ENCODE measurements at regions not wholly inside any gene's neighbourhood (a gene's known extent, or its start where the extent isn't known, plus 50 kb on each side); places are given as distances from the start of the nearest gene placed in this dataset.

DNA sequence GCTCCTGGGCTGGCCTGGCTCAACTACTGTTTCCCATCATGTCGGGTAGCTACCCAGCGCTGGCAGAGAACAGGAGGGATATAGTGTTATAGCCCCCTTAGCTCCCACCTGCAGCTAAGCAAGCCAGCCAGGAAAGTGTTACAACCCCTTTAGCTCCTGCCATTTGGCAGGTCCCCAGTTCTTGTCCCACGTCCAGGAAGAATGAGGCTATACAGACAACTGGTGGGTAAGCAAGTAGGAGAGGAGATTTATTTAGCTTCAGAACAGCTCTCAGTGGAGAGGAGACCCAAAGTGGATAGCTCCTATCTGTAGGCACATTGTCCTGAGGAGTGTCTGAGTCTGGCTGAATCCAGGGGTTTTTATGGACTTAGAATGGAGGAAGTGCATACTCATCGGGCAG, 741.1 kb upstream of the B3GALT2 start:
- Mint-ChIP-seq H3K36me3 (ENCODE audit: insufficient read depth, unreplicated experiment) (no peaks in the 10 kb centered on the region), H3K27me3 (ENCODE audit: insufficient read depth, unreplicated experiment) (no peaks in the 10 kb centered on the region), H3K9me3 (ENCODE audit: unreplicated experiment) (peaks cover 25% of the 10 kb centered on the region), H3K27ac (ENCODE audit: unreplicated experiment) (no peak overlapping the region), H3K4me1 (ENCODE audit: low read depth, unreplicated experiment) (no peaks in the 10 kb centered on the region), H3K4me3 (ENCODE audit: unreplicated experiment) (no peak overlapping the region)
- CTCF ChIA-PET, result no interaction called here
- intact Hi-C loops (cut with micrococcal nuclease; ENCODE audit: unreplicated experiment), result no loop called here
- peaks cover 4% of the 10 kb centered on the region; the same call in 1 of the 2 replicates for H3K9me3 ChIP-seq
- H3K4me1 ChIP-seq, result no peaks in the 10 kb centered on the region
- no peak overlapping the region for H3K4me3 ChIP-seq (ENCODE audit: low read depth, low read length)
- BruUV-seq (replicated peaks), result no TSS peak
- DNase-seq, result no peak
- H3K36me3 ChIP-seq (ENCODE audit: control insufficient read depth, insufficient read depth, low read length), result no peaks in the 10 kb centered on the region
- H3K27me3 ChIP-seq (replicated peaks; ENCODE audit: control insufficient read depth, insufficient read depth, low read length), result no peaks in the 10 kb centered on the region
- POLR2A ChIA-PET, result no interaction called here
- TF ChIP-seq, protein P1, sequence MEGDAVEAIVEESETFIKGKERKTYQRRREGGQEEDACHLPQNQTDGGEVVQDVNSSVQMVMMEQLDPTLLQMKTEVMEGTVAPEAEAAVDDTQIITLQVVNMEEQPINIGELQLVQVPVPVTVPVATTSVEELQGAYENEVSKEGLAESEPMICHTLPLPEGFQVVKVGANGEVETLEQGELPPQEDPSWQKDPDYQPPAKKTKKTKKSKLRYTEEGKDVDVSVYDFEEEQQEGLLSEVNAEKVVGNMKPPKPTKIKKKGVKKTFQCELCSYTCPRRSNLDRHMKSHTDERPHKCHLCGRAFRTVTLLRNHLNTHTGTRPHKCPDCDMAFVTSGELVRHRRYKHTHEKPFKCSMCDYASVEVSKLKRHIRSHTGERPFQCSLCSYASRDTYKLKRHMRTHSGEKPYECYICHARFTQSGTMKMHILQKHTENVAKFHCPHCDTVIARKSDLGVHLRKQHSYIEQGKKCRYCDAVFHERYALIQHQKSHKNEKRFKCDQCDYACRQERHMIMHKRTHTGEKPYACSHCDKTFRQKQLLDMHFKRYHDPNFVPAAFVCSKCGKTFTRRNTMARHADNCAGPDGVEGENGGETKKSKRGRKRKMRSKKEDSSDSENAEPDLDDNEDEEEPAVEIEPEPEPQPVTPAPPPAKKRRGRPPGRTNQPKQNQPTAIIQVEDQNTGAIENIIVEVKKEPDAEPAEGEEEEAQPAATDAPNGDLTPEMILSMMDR (IDR thresholded peaks at IDR 0.05; ENCODE audit: insufficient read depth in 1 of 2, low read depth in 1 of 2, low read length in 1 of 2, severe bottlenecking in 1 of 2, unreplicated experiment in 1 of 2), result no peak

DNA sequence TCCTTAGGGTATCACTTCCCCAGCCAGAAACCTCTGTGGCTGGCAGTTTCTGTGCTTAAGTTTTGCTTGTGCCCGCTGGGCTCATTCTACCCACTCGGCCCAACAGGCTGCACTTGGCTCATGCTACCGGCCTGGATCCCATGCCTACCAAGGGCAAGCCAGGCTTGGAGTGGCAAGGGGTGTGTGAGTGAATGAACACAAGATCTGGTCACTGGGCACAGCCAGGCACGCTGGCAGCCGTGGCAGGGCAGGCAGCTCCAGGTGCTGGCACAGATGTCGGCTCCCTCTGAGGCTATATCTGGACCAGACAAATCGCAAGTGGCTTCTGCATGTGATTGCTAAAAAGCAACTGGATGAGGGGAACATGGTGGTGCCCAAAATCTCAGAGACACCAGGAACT, 740.5 kb upstream of the B3GALT2 start:
- H3K27me3 ChIP-seq (replicated peaks; ENCODE audit: control insufficient read depth, insufficient read depth, low read length), result no peaks in the 10 kb centered on the region
- Mint-ChIP-seq H3K27ac (ENCODE audit: unreplicated experiment) (no peak overlapping the region), H3K36me3 (ENCODE audit: insufficient read depth, unreplicated experiment) (no peaks in the 10 kb centered on the region), H3K9me3 (ENCODE audit: unreplicated experiment) (peaks cover 31% of the 10 kb centered on the region), H3K4me3 (ENCODE audit: unreplicated experiment) (no peak overlapping the region), H3K4me1 (ENCODE audit: low read depth, unreplicated experiment) (no peaks in the 10 kb centered on the region), H3K27me3 (ENCODE audit: insufficient read depth, unreplicated experiment) (no peaks in the 10 kb centered on the region)
- TF ChIP-seq, protein P1 (IDR thresholded peaks at IDR 0.05; ENCODE audit: insufficient read depth in 1 of 2, low read depth in 1 of 2, low read length in 1 of 2, severe bottlenecking in 1 of 2, unreplicated experiment in 1 of 2), result no peak
- intact Hi-C loops (cut with micrococcal nuclease; ENCODE audit: unreplicated experiment), result no loop called here
- POLR2A ChIA-PET, result no interaction called here
- DNase-seq, result no peak
- H3K4me1 ChIP-seq, result no peaks in the 10 kb centered on the region
- peaks cover 4% of the 10 kb centered on the region; the same call in 1 of the 2 replicates for H3K9me3 ChIP-seq
- no TSS peak for BruUV-seq (replicated peaks)
- CTCF ChIA-PET, result no interaction called here
- no peaks in the 10 kb centered on the region for H3K36me3 ChIP-seq (ENCODE audit: control insufficient read depth, insufficient read depth, low read length)
- H3K4me3 ChIP-seq (ENCODE audit: low read depth, low read length), result no peak overlapping the region

DNA sequence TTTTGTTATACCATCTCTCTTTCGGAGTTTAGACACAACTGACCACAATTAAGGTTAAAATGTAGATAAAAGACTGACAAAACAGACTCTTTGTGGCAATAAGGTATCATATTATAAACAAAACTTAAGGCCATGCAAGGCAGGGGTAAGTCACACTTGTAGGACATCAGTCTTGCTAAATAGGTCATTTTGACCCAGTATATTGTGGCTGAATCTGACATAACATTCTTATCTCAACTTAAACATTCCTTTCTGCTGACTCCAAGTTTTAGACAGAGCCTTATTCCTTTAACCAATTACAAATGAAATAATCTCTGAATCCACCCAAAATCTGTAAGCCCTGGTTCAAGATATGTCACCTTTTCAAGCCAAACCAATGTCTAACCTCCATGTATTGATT, 733.4 kb upstream of the B3GALT2 start:
- DNase-seq, result no peak
- peaks cover 4% of the 10 kb centered on the region; the same call in 1 of the 2 replicates for H3K4me1 ChIP-seq
- no TSS peak for BruUV-seq (replicated peaks)
- no peaks in the 10 kb centered on the region for H3K4me1 Mint-ChIP-seq (ENCODE audit: low read depth, unreplicated experiment)
- H3K9me3 ChIP-seq, result no peaks in the 10 kb centered on the region
- no peaks in the 10 kb centered on the region for H3K27me3 ChIP-seq (replicated peaks; ENCODE audit: control insufficient read depth, insufficient read depth, low read length)
- no peaks in the 10 kb centered on the region for H3K36me3 ChIP-seq (ENCODE audit: control insufficient read depth, insufficient read depth, low read length)
- peaks cover 23% of the 10 kb centered on the region for H3K9me3 Mint-ChIP-seq (ENCODE audit: unreplicated experiment)
- POLR2A ChIA-PET, result no interaction called here
- peaks cover under 1% of the 10 kb centered on the region for H3K27me3 Mint-ChIP-seq (ENCODE audit: insufficient read depth, unreplicated experiment)
- CTCF ChIA-PET, result no interaction called here
- no peak overlapping the region for H3K27ac Mint-ChIP-seq (ENCODE audit: unreplicated experiment)
- H3K4me3 ChIP-seq (ENCODE audit: low read depth, low read length), result no peak overlapping the region
- TF ChIP-seq, protein P1 (IDR thresholded peaks at IDR 0.05; ENCODE audit: insufficient read depth in 1 of 2, low read depth in 1 of 2, low read length in 1 of 2, severe bottlenecking in 1 of 2, unreplicated experiment in 1 of 2), result no peak
- no peak overlapping the region for H3K4me3 Mint-ChIP-seq (ENCODE audit: unreplicated experiment)
- intact Hi-C loops (cut with micrococcal nuclease; ENCODE audit: unreplicated experiment), result no loop called here
- no peaks in the 10 kb centered on the region for H3K36me3 Mint-ChIP-seq (ENCODE audit: insufficient read depth, unreplicated experiment)
